GM12878 (cell line): ENCODE measurements at regions not wholly inside any gene's neighbourhood (a gene's known extent, or its start where the extent isn't known, plus 50 kb on each side); places are given as distances from the start of the nearest gene placed in this dataset.

Experiments used
- ATAC-seq: fragments of 200-7000 bp; cut with Tn5 transposase; 3 replicates; pipeline ENCODE4 v1.9.1; 2020; ENCODE audit warnings: mild to moderate bottlenecking, moderate library complexity
- BruUV-seq: library from RNA; stranded (reverse); fragments of 400-500 nt; replicated peaks from 2 replicates; lab custom pipeline; 2021; lab: Mats Ljungman, UMichigan
- CTCF ChIA-PET: fragments of 300-600 bp; sonication (Branson Sonifier 250); formaldehyde crosslinking; extraction: SDS; loops from one replicate; lab custom pipeline; 2021; ENCODE audit warnings: inconsistent platforms; lab: Yijun Ruan, JAX
- POLR2A ChIA-PET: fragments of 350-600 bp; formaldehyde crosslinking; extraction: SDS; loops from one replicate; lab custom pipeline; 2021; ENCODE audit warnings: inconsistent platforms; lab: Charles Lee
- RAD21 ChIA-PET: fragments of 300-600 bp; sonication (Branson Sonifier 250); formaldehyde crosslinking; loops from one replicate; lab custom pipeline; 2023; ENCODE audit warnings: antibody characterized with exemption; ENCODE audit not compliant: unreplicated experiment; lab: Charles Lee
- SMC1A ChIA-PET: fragments of 300-600 bp; sonication (Branson Sonifier 250); formaldehyde crosslinking; loops from one replicate; lab custom pipeline; 2023; ENCODE audit not compliant: unreplicated experiment, uncharacterized antibody; lab: Charles Lee
- DNase-seq: peaks from one replicate; pipeline ENCODE4 v3.0.0-alpha.2; 2011; ENCODE audit warnings: low read depth, low spot score
- FAIRE-seq: peaks from 3 replicates; lab custom pipeline; 2011; peaks lifted over from hg19 to GRCh38; lab: Jason Lieb, UNC
- H2AFZ ChIP-seq: 2 replicates; pipeline ENCODE4 v1.6.0; 2011; ENCODE audit warnings: low read depth, low read length, control low read depth; ENCODE audit not compliant: control insufficient read depth
- H3K27ac ChIP-seq: 2 replicates; pipeline ENCODE4 v1.5.1; 2011; ENCODE audit warnings: control low read depth; ENCODE audit not compliant: control insufficient read depth, insufficient read depth
- H3K27me3 ChIP-seq, 2 experiments: replicated peaks in 1 of 2; 2 replicates each; pipeline versions ENCODE4 v1.6.0 to v1.6.1; 2011; ENCODE audit warnings: low read length in 1 of 2; ENCODE audit not compliant: control insufficient read depth in 2 of 2, insufficient read depth in 2 of 2
- H3K36me3 ChIP-seq, 2 experiments: 2 replicates each; pipeline ENCODE4 v1.5.1; 2011; ENCODE audit warnings: low read length in 1 of 2; ENCODE audit not compliant: control insufficient read depth in 2 of 2, insufficient read depth in 2 of 2
- H3K4me1 ChIP-seq: 2 replicates; pipeline ENCODE4 v1.6.1; 2011; ENCODE audit warnings: mild to moderate bottlenecking, low read length, moderate library complexity, mixed read lengths; ENCODE audit not compliant: control insufficient read depth, insufficient read depth
- H3K4me2 ChIP-seq: 2 replicates; pipeline ENCODE4 v1.6.0; 2011; ENCODE audit warnings: control low read depth; ENCODE audit not compliant: control insufficient read depth, insufficient read depth
- H3K4me3 ChIP-seq: fragments of 200-600 bp; sonication (generic); 2 replicates; pipeline ENCODE4 v1.5.1; 2016
- H3K79me2 ChIP-seq: 2 replicates; pipeline ENCODE4 v1.6.0; 2011; ENCODE audit warnings: low read length; ENCODE audit not compliant: control insufficient read depth, insufficient read depth
- H3K9ac ChIP-seq: 2 replicates; pipeline ENCODE4 v1.8.0; 2011; ENCODE audit warnings: low read length, control low read depth, mixed read lengths; ENCODE audit not compliant: control insufficient read depth, insufficient read depth
- H3K9me3 ChIP-seq: replicated peaks from 3 replicates; pipeline ENCODE4 v1.5.1; 2011; ENCODE audit warnings: mild to moderate bottlenecking, low read length; ENCODE audit not compliant: control insufficient read depth, insufficient read depth
- H4K20me1 ChIP-seq: 2 replicates; pipeline ENCODE4 v1.6.0; 2011; ENCODE audit not compliant: control insufficient read depth, insufficient read depth
- ASH2L ChIP-seq: fragments of 300-600, 200-600 bp; sonication (generic); IDR thresholded peaks from 2 replicates; pipeline ENCODE4 v1.6.1; 2017; ENCODE audit warnings: low read depth, mild to moderate bottlenecking, borderline replicate concordance
- BMI1 ChIP-seq: fragments of 450-650 bp; IDR thresholded peaks from 2 replicates; pipeline ENCODE4 v1.6.1; 2016; ENCODE audit warnings: mild to moderate bottlenecking, moderate library complexity, borderline replicate concordance
- DPF2 ChIP-seq: fragments of 450-650 bp; IDR thresholded peaks from 2 replicates; pipeline ENCODE4 v1.6.1; 2017; ENCODE audit warnings: mild to moderate bottlenecking
- EZH2 ChIP-seq: IDR thresholded peaks from 2 replicates; pipeline ENCODE4 v1.6.1; 2012; ENCODE audit warnings: low read depth, mild to moderate bottlenecking, control low read depth, inconsistent platforms, low read length, borderline replicate concordance; ENCODE audit not compliant: control insufficient read depth
- GATAD2B ChIP-seq: fragments of 450-650 bp; conservative IDR thresholded peaks from 2 replicates; pipeline ENCODE4 v1.6.1; 2017; ENCODE audit warnings: low read depth, mild to moderate bottlenecking, moderate library complexity
- JUND ChIP-seq: IDR thresholded peaks from 2 replicates; pipeline ENCODE4 v1.6.1; 2012; ENCODE audit warnings: low read depth, mild to moderate bottlenecking, low read length, improper control_type of control experiment, moderate library complexity
- MTA2 ChIP-seq: fragments of 450-650 bp; IDR thresholded peaks from 2 replicates; pipeline ENCODE4 v1.6.1; 2016; ENCODE audit warnings: low read depth, mild to moderate bottlenecking, moderate library complexity
- SREBF1 ChIP-seq: IDR thresholded peaks from 2 replicates; pipeline ENCODE4 v1.6.1; 2012; ENCODE audit warnings: mild to moderate bottlenecking, low read length
- TAF1 ChIP-seq: IDR thresholded peaks from 2 replicates; pipeline ENCODE4 v1.6.1; 2011; ENCODE audit warnings: mild to moderate bottlenecking, low read depth, low read length, borderline replicate concordance
- ZBTB11 ChIP-seq: fragments of 450-650 bp; formaldehyde crosslinking; IDR thresholded peaks from 2 replicates; pipeline ENCODE4 v1.5.0; 2022; ENCODE audit warnings: mild to moderate bottlenecking, missing genetic modification characterization
- ZBTB4 ChIP-seq: fragments of 450-650 bp; formaldehyde crosslinking; IDR thresholded peaks from 2 replicates; pipeline ENCODE4 v1.4.0; 2022; ENCODE audit warnings: mild to moderate bottlenecking, moderate library complexity
- WGBS: methylation state at CpG from one replicate; pipeline ENCODE4 v1.1.6; 2016; ENCODE audit warnings: low lambda C conversion rate; ENCODE audit not compliant: insufficient replicate concordance, insufficient coverage; ENCODE audit errors: missing lambda C conversion rate; 5-methylcytosine and 5-hydroxymethylcytosine counted together
- in situ Hi-C: fragments of 300-500 bp; cut with MboI; formaldehyde crosslinking; loops from 9 replicates; pipeline ENCODE4 v1.14.3; 2018; ENCODE audit warnings: mixed read lengths
- intact Hi-C: fragments of 100-400 bp; cut with micrococcal nuclease; formaldehyde crosslinking; loops from one replicate; pipeline ENCODE4 v1.14.2; 2022; ENCODE audit not compliant: unreplicated experiment
- TF ChIP-seq, protein P1 (sequence below): IDR thresholded peaks from 2 replicates; pipeline ENCODE4 v1.6.1; 2012; ENCODE audit warnings: low read depth, low read length, improper control_type of control experiment
- TF ChIP-seq, protein P2 (sequence below): IDR thresholded peaks from 2 replicates; pipeline ENCODE4 v1.6.1; 2011; ENCODE audit warnings: borderline replicate concordance, low read depth, mild to moderate bottlenecking, moderate library complexity, mixed read lengths, low read length; ENCODE audit not compliant: insufficient read depth; ENCODE audit errors: extremely low read length

- TF ChIP-seq SREBF1, result no peak
- no peak for TF ChIP-seq JUND
- no peak for TF ChIP-seq DPF2
- TF ChIP-seq TAF1, result no peak
- no peak for TF ChIP-seq EZH2
- TF ChIP-seq ASH2L, result no peak
- TF ChIP-seq, protein P1, sequence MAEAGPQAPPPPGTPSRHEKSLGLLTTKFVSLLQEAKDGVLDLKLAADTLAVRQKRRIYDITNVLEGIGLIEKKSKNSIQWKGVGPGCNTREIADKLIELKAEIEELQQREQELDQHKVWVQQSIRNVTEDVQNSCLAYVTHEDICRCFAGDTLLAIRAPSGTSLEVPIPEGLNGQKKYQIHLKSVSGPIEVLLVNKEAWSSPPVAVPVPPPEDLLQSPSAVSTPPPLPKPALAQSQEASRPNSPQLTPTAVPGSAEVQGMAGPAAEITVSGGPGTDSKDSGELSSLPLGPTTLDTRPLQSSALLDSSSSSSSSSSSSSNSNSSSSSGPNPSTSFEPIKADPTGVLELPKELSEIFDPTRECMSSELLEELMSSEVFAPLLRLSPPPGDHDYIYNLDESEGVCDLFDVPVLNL, result no peak
Observed at GRCh38 chr5:68398146-68398812, 182.7 kb downstream of the PIK3R1 start (continued).

DNA sequence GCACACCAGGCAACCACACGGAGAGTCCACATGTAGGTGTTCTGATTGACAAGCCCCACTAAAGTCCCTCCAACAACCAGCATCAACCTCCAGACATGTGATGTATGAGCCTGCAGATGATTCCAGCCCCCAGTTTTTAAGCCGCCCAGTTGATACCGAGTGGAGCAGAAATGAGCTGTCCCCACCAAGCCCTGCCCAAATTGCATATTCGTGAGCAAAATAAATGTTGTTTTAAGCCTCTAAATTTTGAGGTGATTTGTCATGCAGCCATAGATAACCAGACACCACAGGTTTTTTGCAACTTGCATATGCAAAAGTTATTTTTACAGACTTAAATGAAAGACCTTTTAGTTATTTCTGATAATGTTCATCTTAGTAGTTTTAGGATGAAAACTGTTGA lies 187.7 kb downstream of the PIK3R1 start:
- Histone ChIP-seq H3K36me3 (no peaks in the 10 kb centered on the region), H3K9me3 (peaks cover 2% of the 10 kb centered on the region; the same call in 2 of the 3 replicates), H3K4me1 (peaks cover 5% of the 10 kb centered on the region), H3K27ac (no peak overlapping the region), H3K9ac (no peak overlapping the region), H3K79me2 (no peaks in the 10 kb centered on the region), H3K4me2 (no peak overlapping the region), H3K27me3 (no peaks in the 10 kb centered on the region), H3K4me3 (no peak overlapping the region), H2AFZ (no peak overlapping the region), H4K20me1 (no peaks in the 10 kb centered on the region)
- ATAC-seq (no peak), DNase-seq (no peak), FAIRE-seq (no peak)
- WGBS, result 100% methylated on average over 4 of the region's 4 CpGs
- ChIA-PET RAD21 (interaction anchor here (1.2 to 2.6 kb wide), 2 partner anchors 31 to 33 kb away, joined by 3 to 14 read pairs; no protein-coding TSS in a partner anchor), SMC1A (interaction anchor here (1.2 to 3.4 kb wide), 5 partner anchors 14 to 116 kb away, joined by 3 to 16 read pairs (median 7); no protein-coding TSS in a partner anchor), POLR2A (no interaction called here), CTCF (interaction anchor here (3.8 kb wide), 1 partner anchor 117 kb away, joined by 16 read pairs; no protein-coding TSS in a partner anchor)
- BruUV-seq, result no TSS peak
- intact Hi-C loops (no loop called here), in situ Hi-C loops (no loop called here)
- TF ChIP-seq TAF1 (no peak), GATAD2B (no peak), BMI1 (no peak), MTA2 (no peak), ZBTB4 (CRISPR knock-in tag) (no peak), ZBTB11 (CRISPR knock-in tag) (no peak)
- TF ChIP-seq, protein P2, sequence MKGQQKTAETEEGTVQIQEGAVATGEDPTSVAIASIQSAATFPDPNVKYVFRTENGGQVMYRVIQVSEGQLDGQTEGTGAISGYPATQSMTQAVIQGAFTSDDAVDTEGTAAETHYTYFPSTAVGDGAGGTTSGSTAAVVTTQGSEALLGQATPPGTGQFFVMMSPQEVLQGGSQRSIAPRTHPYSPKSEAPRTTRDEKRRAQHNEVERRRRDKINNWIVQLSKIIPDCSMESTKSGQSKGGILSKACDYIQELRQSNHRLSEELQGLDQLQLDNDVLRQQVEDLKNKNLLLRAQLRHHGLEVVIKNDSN, result no peak
